ENCODE measurements at regions not wholly inside any gene's neighbourhood (a gene's known extent, or its start where the extent isn't known, plus 50 kb on each side); places are given as distances from the start of the nearest gene placed in this dataset.

- TF ChIP-seq RFX1 (IDR thresholded peaks at IDR 0.05) (no peak), PKNOX1 (IDR thresholded peaks at IDR 0.05) (no peak), CTCF (IDR thresholded peaks at IDR 0.05 in 2 of 3, conservative IDR thresholded peaks at IDR 0.05 in 1 of 3; ENCODE audit: insufficient read depth in 2 of 3, low read depth in 1 of 3, low read length in 3 of 3) (no peak), ZNF609 (CRISPR knock-in tag; IDR thresholded peaks at IDR 0.05; ENCODE audit: borderline replicate concordance) (no peak), ZNF707 (CRISPR knock-in tag; conservative IDR thresholded peaks at IDR 0.05) (no peak)
Observed at GRCh38 chr3:158026236-158026635, 80.0 kb downstream of the SHOX2 start.
